Left lung (tissue), 4 donors: ENCODE measurements at regions not wholly inside any gene's neighbourhood (a gene's known extent, or its start where the extent isn't known, plus 50 kb on each side); places are given as distances from the start of the nearest gene placed in this dataset.

ENCODE experiments used
- ATAC-seq: fragments of 200-7000 bp; cut with Tn5 transposase; one replicate; pipeline ENCODE4 v1.9.1; 2020; ENCODE audit warnings: moderate library complexity
- DNase-seq, 4 donors: peaks; one replicate each; pipeline ENCODE4 v3.0.0-alpha.2; 2013 to 2020
- H3K27ac ChIP-seq, 2 donors: fragments of 200-600 bp; sonication (generic) in 1 of 2; one replicate each; pipeline versions ENCODE4 v1.5.0 to v1.8.0; 2020 to 2021
- H3K27me3 ChIP-seq, 2 donors: fragments of 200-600 bp; sonication (generic) in 1 of 2; one replicate each; pipeline versions ENCODE4 v1.5.0 to v1.8.0; 2020 to 2021
- H3K36me3 ChIP-seq, 2 donors: fragments of 200-600 bp; sonication (generic) in 1 of 2; one replicate each; pipeline versions ENCODE4 v1.5.0 to v1.8.0; 2020 to 2021
- H3K4me1 ChIP-seq, 2 donors: fragments of 200-600 bp; one replicate each; pipeline ENCODE4 v1.8.0; 2021
- H3K4me3 ChIP-seq, 2 donors: fragments of 200-600 bp; sonication (generic) in 1 of 2; one replicate each; pipeline versions ENCODE4 v1.5.0 to v1.8.0; 2020 to 2021; ENCODE audit warnings: mild to moderate bottlenecking in 1 of 2
- H3K9me3 ChIP-seq, 2 donors: fragments of 200-600 bp; sonication (generic) in 1 of 2; one replicate each; pipeline versions ENCODE4 v1.5.0 to v1.8.0; 2020 to 2021
- intact Hi-C, 2 donors: fragments of 100-400 bp; cut with DNase I; formaldehyde crosslinking; loops; one replicate each; pipeline versions ENCODE4 v1.11.2 to v1.14.2; 2022
- TF ChIP-seq, protein P1 (sequence below), 2 donors: fragments of 200-600 bp; sonication (generic) in 1 of 2; IDR thresholded peaks; one replicate each; pipeline versions ENCODE4 v1.5.0 to v1.8.0; 2021; ENCODE audit warnings: antibody characterized with exemption in 2 of 2
- donor health status: DM: no; HTN: yes; CAD: no.
- donor health status: DM: no; HTN: no; CAD: no.

DNA sequence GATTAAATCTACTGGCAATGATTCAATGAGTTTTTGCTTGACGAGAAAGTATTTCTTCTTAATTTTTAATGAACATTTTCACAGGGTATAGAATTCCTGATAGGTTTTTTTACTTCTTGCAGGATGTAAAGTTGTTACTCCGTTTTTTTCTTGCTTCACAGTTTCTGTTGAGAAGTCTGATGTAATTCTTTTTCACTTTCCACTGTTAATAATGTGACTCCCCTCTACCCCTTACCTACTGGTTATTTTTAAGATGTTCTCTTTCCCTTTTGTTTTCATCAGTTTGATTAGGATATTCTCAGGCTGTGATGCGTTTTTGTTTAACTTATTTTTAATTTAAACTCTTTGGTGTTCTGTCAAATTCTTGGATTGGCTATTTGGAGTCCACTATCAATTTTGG lies 933.9 kb upstream of the PIK3C3 start:
- Histone ChIP-seq H3K9me3 (peaks cover 0 to 6% of the 10 kb centered on the region in 2 donors), H3K4me3 (no peak overlapping the region), H3K4me1 (no peaks in the 10 kb centered on the region), H3K27me3 (no peaks in the 10 kb centered on the region), H3K27ac (no peak overlapping the region), H3K36me3 (no peaks in the 10 kb centered on the region)
- TF ChIP-seq, protein P1, sequence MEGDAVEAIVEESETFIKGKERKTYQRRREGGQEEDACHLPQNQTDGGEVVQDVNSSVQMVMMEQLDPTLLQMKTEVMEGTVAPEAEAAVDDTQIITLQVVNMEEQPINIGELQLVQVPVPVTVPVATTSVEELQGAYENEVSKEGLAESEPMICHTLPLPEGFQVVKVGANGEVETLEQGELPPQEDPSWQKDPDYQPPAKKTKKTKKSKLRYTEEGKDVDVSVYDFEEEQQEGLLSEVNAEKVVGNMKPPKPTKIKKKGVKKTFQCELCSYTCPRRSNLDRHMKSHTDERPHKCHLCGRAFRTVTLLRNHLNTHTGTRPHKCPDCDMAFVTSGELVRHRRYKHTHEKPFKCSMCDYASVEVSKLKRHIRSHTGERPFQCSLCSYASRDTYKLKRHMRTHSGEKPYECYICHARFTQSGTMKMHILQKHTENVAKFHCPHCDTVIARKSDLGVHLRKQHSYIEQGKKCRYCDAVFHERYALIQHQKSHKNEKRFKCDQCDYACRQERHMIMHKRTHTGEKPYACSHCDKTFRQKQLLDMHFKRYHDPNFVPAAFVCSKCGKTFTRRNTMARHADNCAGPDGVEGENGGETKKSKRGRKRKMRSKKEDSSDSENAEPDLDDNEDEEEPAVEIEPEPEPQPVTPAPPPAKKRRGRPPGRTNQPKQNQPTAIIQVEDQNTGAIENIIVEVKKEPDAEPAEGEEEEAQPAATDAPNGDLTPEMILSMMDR (IDR thresholded peaks at IDR 0.05), result no peak
- ATAC-seq, result no peak
- no peak for DNase-seq
- intact Hi-C loops, result no loop called here

- peaks cover 0 to 3% of the 10 kb centered on the region in 2 donors for H3K9me3 ChIP-seq
- TF ChIP-seq, protein P1 (IDR thresholded peaks at IDR 0.05), result no peak
- no peak overlapping the region for H3K27ac ChIP-seq
- intact Hi-C loops, result no loop called here
- H3K27me3 ChIP-seq, result no peaks in the 10 kb centered on the region
- H3K36me3 ChIP-seq, result no peaks in the 10 kb centered on the region
- no peak for ATAC-seq
- DNase-seq, result no peak
- H3K4me3 ChIP-seq, result no peak overlapping the region
- H3K4me1 ChIP-seq, result no peaks in the 10 kb centered on the region
Observed at GRCh38 chr18:41012194-41012593, 942.8 kb upstream of the PIK3C3 start.

DNA sequence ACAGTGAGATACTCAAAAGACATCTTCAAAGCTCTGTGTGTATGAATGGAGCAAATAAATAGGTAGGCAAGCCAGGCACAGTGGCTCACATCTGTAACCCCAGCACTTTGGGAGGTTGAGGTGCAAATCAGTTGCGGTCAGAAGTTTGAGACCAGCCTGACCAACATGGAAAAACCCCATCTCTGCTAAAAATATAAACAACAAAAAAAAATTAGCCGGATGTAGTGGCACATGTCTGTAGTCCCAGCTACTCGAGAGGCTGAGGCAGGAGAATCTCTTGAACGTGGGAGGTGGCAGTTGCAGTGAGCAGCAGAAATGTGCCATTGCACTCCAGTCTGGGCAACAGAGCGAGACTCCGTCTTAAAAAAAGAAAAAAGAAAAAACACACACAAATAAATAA lies 945.1 kb upstream of the PIK3C3 start:
- TF ChIP-seq, protein P1 (IDR thresholded peaks at IDR 0.05), result no peak
- no peaks in the 10 kb centered on the region for H3K9me3 ChIP-seq
- no peak overlapping the region for H3K27ac ChIP-seq
- no peaks in the 10 kb centered on the region for H3K36me3 ChIP-seq
- H3K4me3 ChIP-seq, result no peak overlapping the region
- ATAC-seq (no peak), DNase-seq (no peak)
- H3K27me3 ChIP-seq, result no peaks in the 10 kb centered on the region
- intact Hi-C loops, result no loop called here
- no peaks in the 10 kb centered on the region for H3K4me1 ChIP-seq

DNA sequence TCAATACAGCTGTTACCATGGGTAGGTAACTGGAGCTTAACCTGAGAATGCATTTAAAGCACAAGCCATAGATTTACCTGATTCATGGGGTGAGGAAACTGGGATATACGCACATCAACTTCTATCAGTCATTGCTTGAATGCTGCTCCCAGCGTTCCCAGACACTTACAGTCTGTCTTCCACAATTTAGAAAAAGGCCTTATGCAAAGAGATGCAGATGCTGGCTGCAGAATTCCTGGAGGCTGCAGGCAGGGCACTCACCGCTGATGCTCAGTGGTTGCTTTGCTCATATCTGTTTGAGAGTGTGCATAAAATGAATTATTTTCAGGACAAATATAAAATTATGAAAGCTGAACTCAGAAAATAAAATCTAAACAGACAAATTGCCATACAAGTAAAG lies 950.7 kb upstream of the PIK3C3 start:
- TF ChIP-seq, protein P1 (IDR thresholded peaks at IDR 0.05), result no peak

DNA sequence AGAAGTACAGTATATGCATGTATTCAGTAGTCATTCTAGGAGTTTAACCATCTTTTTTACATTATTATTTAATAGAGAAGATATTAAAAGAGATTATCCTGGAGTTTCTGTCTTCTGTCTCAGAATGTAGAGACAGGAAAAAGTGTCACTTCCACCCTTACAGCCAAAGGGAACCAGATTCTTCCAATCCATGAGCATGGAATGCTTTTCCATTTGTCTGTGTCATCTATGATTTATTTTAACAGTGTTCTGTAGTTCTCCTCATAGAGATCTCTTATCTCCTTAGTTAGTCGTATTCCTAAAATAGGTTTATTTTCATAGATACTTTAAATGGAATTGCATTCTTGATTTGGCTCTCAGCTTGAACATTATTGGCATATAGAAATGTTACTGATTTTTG lies 959.5 kb upstream of the PIK3C3 start:
- ATAC-seq (no peak), DNase-seq (no peak)
- no peaks in the 10 kb centered on the region for H3K27me3 ChIP-seq
- H3K4me1 ChIP-seq, result no peaks in the 10 kb centered on the region
- no peak overlapping the region for H3K4me3 ChIP-seq
- intact Hi-C loops, result no loop called here
- H3K27ac ChIP-seq, result no peak overlapping the region
- no peaks in the 10 kb centered on the region for H3K36me3 ChIP-seq
- TF ChIP-seq, protein P1 (IDR thresholded peaks at IDR 0.05), result no peak
- no peaks in the 10 kb centered on the region for H3K9me3 ChIP-seq

More for the DNA sequence above, 950.7 kb upstream of the PIK3C3 start:
- Histone ChIP-seq H3K27me3 (no peaks in the 10 kb centered on the region), H3K27ac (no peak overlapping the region), H3K4me3 (no peak overlapping the region), H3K4me1 (no peaks in the 10 kb centered on the region), H3K36me3 (no peaks in the 10 kb centered on the region), H3K9me3 (no peaks in the 10 kb centered on the region)
- intact Hi-C loops, result no loop called here
- ATAC-seq, result no peak
- no peak for DNase-seq
